Esophagus squamous epithelium (tissue), 4 donors: ENCODE measurements at regions not wholly inside any gene's neighbourhood (a gene's known extent, or its start where the extent isn't known, plus 50 kb on each side); places are given as distances from the start of the nearest gene placed in this dataset.

ENCODE experiments used
- POLR2A ChIP-seq, 4 donors: fragments of 450-650 bp; IDR thresholded peaks; one replicate each; pipeline ENCODE4 v1.6.1; 2017; ENCODE audit warnings: antibody characterized with exemption in 4 of 4, mild to moderate bottlenecking in 4 of 4, moderate library complexity in 3 of 4
- TF ChIP-seq, protein P1 (sequence below), 6 experiments: fragments of 450-650 bp in 4 of 6; fragments of 200-600 bp in 2 of 6; sonication (generic) in 2 of 6; IDR thresholded peaks; one replicate each; pipeline ENCODE4 v1.5.1; 2016 to 2019; ENCODE audit warnings: antibody characterized with exemption in 6 of 6, mild to moderate bottlenecking in 4 of 6, moderate library complexity in 4 of 6

DNA sequence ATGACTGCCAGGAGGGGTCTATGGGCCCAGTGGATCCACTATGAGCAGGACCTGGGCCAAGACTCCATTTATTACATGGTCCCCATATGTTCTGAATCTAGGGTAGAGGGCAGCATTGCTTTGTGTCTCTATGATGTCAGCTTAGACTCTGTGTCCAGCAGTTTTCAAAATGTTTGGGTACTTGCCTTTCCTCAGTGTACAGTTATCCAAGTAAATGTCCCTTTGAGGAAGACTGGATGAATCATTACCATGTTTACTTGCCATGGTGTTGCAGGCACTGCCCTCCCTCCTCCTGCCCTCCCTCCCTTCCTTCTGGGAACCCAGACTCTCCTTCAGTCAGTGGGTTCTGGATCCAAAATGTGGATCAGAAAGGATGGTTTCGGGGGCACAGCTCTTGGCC, 108.6 kb downstream of the NRN1 start:
- TF ChIP-seq, protein P1, sequence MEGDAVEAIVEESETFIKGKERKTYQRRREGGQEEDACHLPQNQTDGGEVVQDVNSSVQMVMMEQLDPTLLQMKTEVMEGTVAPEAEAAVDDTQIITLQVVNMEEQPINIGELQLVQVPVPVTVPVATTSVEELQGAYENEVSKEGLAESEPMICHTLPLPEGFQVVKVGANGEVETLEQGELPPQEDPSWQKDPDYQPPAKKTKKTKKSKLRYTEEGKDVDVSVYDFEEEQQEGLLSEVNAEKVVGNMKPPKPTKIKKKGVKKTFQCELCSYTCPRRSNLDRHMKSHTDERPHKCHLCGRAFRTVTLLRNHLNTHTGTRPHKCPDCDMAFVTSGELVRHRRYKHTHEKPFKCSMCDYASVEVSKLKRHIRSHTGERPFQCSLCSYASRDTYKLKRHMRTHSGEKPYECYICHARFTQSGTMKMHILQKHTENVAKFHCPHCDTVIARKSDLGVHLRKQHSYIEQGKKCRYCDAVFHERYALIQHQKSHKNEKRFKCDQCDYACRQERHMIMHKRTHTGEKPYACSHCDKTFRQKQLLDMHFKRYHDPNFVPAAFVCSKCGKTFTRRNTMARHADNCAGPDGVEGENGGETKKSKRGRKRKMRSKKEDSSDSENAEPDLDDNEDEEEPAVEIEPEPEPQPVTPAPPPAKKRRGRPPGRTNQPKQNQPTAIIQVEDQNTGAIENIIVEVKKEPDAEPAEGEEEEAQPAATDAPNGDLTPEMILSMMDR (IDR thresholded peaks at IDR 0.05) = no peak
- TF ChIP-seq POLR2A (IDR thresholded peaks at IDR 0.05) = no peak
